Stimulated activated memory B cell treated with anti-CD40 and anti-IgM and Interleukin-4, amounts not matched to agents 10 μg/mL and 1 μg/mL and 100 μg/mL, for 72 hours (primary cell): ENCODE measurements at regions not wholly inside any gene's neighbourhood (a gene's known extent, or its start where the extent isn't known, plus 50 kb on each side); places are given as distances from the start of the nearest gene placed in this dataset.
"Not testable (repeated sequence)": the region's sequence is repeated elsewhere in the genome, so short reads cannot be mapped to it uniquely, and the experiment has no call there.

Experiments
- ATAC-seq: fragments of 150-1000 bp; cut with Tn5 transposase; 2 replicates; pipeline ENCODE4 v1.10.0; 2021
- H3K27ac Mint-ChIP-seq: one replicate; pipeline ENCODE4 v1.8.0; 2022; ENCODE audit warnings: mild to moderate bottlenecking, mixed read lengths
- H3K27me3 Mint-ChIP-seq: one replicate; pipeline ENCODE4 v1.8.0; 2022; ENCODE audit warnings: mixed read lengths
- H3K36me3 Mint-ChIP-seq: one replicate; pipeline ENCODE4 v1.8.0; 2022; ENCODE audit warnings: mixed read lengths
- H3K4me1 Mint-ChIP-seq: one replicate; pipeline ENCODE4 v1.8.0; 2022; ENCODE audit warnings: mixed read lengths
- H3K4me3 Mint-ChIP-seq: one replicate; pipeline ENCODE4 v1.8.0; 2022; ENCODE audit warnings: mild to moderate bottlenecking, moderate library complexity, mixed read lengths
- H3K9me3 Mint-ChIP-seq: one replicate; pipeline ENCODE4 v1.8.0; 2022; ENCODE audit warnings: mixed read lengths

- Mint-ChIP-seq H3K9me3 (no peaks in the 10 kb centered on the region), H3K36me3 (no peaks in the 10 kb centered on the region), H3K4me1 (no peaks in the 10 kb centered on the region), H3K4me3 (no peak overlapping the region), H3K27ac (no peak overlapping the region), H3K27me3 (no peaks in the 10 kb centered on the region)
- no peak for ATAC-seq
These were observed 899.6 kb upstream of the SLC35B3 start for GRCh38 chr6:9334979-9335378.

- no peaks in the 10 kb centered on the region for H3K27me3 Mint-ChIP-seq
- H3K36me3 Mint-ChIP-seq, result no peaks in the 10 kb centered on the region
- no peak for ATAC-seq
- no peak overlapping the region for H3K27ac Mint-ChIP-seq
- H3K4me1 Mint-ChIP-seq, result no peaks in the 10 kb centered on the region
- no peak overlapping the region for H3K4me3 Mint-ChIP-seq
- peaks cover 8% of the 10 kb centered on the region for H3K9me3 Mint-ChIP-seq
These were observed 897.0 kb upstream of the SLC35B3 start for GRCh38 chr6:9332241-9332780.

- Mint-ChIP-seq H3K4me3 (no peak overlapping the region), H3K9me3 (no peaks in the 10 kb centered on the region), H3K4me1 (no peaks in the 10 kb centered on the region), H3K36me3 (no peaks in the 10 kb centered on the region), H3K27me3 (no peaks in the 10 kb centered on the region), H3K27ac (no peak overlapping the region)
- ATAC-seq, result no peak
These were observed 881.5 kb upstream of the SLC35B3 start for GRCh38 chr6:9316831-9317230.

GRCh38 chr6:9315966-9316650, 880.8 kb upstream of the SLC35B3 start:
- no peak for ATAC-seq
- Mint-ChIP-seq H3K36me3 (no peaks in the 10 kb centered on the region), H3K27me3 (no peaks in the 10 kb centered on the region), H3K27ac (no peak overlapping the region), H3K9me3 (no peaks in the 10 kb centered on the region), H3K4me3 (no peak overlapping the region), H3K4me1 (no peaks in the 10 kb centered on the region)

GRCh38 chr6:9308284-9308683, 872.9 kb upstream of the SLC35B3 start:
- H3K27ac Mint-ChIP-seq, result no peak overlapping the region
- no peaks in the 10 kb centered on the region for H3K27me3 Mint-ChIP-seq
- no peaks in the 10 kb centered on the region for H3K4me1 Mint-ChIP-seq
- H3K36me3 Mint-ChIP-seq, result no peaks in the 10 kb centered on the region
- no peak for ATAC-seq
- peaks cover 3% of the 10 kb centered on the region for H3K9me3 Mint-ChIP-seq
- no peak overlapping the region for H3K4me3 Mint-ChIP-seq

- ATAC-seq, result no peak
- Mint-ChIP-seq H3K36me3 (no peaks in the 10 kb centered on the region), H3K9me3 (peaks cover 3% of the 10 kb centered on the region), H3K4me3 (no peak overlapping the region), H3K4me1 (no peaks in the 10 kb centered on the region), H3K27me3 (no peaks in the 10 kb centered on the region), H3K27ac (no peak overlapping the region)
These were observed 872.4 kb upstream of the SLC35B3 start for GRCh38 chr6:9307786-9308185.

- H3K27ac Mint-ChIP-seq, result no peak overlapping the region
- ATAC-seq, result no peak
- H3K36me3 Mint-ChIP-seq, result no peaks in the 10 kb centered on the region
- H3K27me3 Mint-ChIP-seq, result no peaks in the 10 kb centered on the region
- no peaks in the 10 kb centered on the region for H3K4me1 Mint-ChIP-seq
- H3K4me3 Mint-ChIP-seq, result no peak overlapping the region
- H3K9me3 Mint-ChIP-seq, result peaks cover 3% of the 10 kb centered on the region
These were observed 871.8 kb upstream of the SLC35B3 start for GRCh38 chr6:9307187-9307586.

- Mint-ChIP-seq H3K27me3 (no peaks in the 10 kb centered on the region), H3K4me3 (no peak overlapping the region), H3K4me1 (no peaks in the 10 kb centered on the region), H3K27ac (no peak overlapping the region), H3K36me3 (no peaks in the 10 kb centered on the region), H3K9me3 (peaks cover 6% of the 10 kb centered on the region)
- no peak for ATAC-seq
These were observed 860.3 kb upstream of the SLC35B3 start for GRCh38 chr6:9295644-9296043.

- no peak overlapping the region for H3K27ac Mint-ChIP-seq
- no peak for ATAC-seq
- H3K27me3 Mint-ChIP-seq, result no peaks in the 10 kb centered on the region
- H3K4me1 Mint-ChIP-seq, result no peaks in the 10 kb centered on the region
- peaks cover 6% of the 10 kb centered on the region for H3K9me3 Mint-ChIP-seq
- no peak overlapping the region for H3K4me3 Mint-ChIP-seq
- no peaks in the 10 kb centered on the region for H3K36me3 Mint-ChIP-seq
These were observed 857.6 kb upstream of the SLC35B3 start for GRCh38 chr6:9292975-9293374.

- not testable (repeated sequence) for H3K4me1 Mint-ChIP-seq, H3K27me3 Mint-ChIP-seq, H3K36me3 Mint-ChIP-seq, H3K27ac Mint-ChIP-seq, ATAC-seq, H3K4me3 Mint-ChIP-seq, H3K9me3 Mint-ChIP-seq
These were observed 855.0 kb upstream of the SLC35B3 start for GRCh38 chr6:9290342-9290741.

- H3K4me1 Mint-ChIP-seq, result no peaks in the 10 kb centered on the region
- no peak for ATAC-seq
- H3K36me3 Mint-ChIP-seq, result no peaks in the 10 kb centered on the region
- no peak overlapping the region for H3K27ac Mint-ChIP-seq
- no peak overlapping the region for H3K4me3 Mint-ChIP-seq
- no peaks in the 10 kb centered on the region for H3K27me3 Mint-ChIP-seq
- H3K9me3 Mint-ChIP-seq, result peaks cover 2% of the 10 kb centered on the region
These were observed 837.3 kb upstream of the SLC35B3 start for GRCh38 chr6:9272671-9273070.

- ATAC-seq, result no peak
- no peaks in the 10 kb centered on the region for H3K27me3 Mint-ChIP-seq
- no peak overlapping the region for H3K4me3 Mint-ChIP-seq
- peaks cover 5% of the 10 kb centered on the region for H3K9me3 Mint-ChIP-seq
- no peaks in the 10 kb centered on the region for H3K4me1 Mint-ChIP-seq
- no peak overlapping the region for H3K27ac Mint-ChIP-seq
- H3K36me3 Mint-ChIP-seq, result no peaks in the 10 kb centered on the region
These were observed 831.4 kb upstream of the SLC35B3 start for GRCh38 chr6:9266741-9267140.

- Mint-ChIP-seq H3K9me3 (peaks cover 9% of the 10 kb centered on the region), H3K27me3 (no peaks in the 10 kb centered on the region), H3K27ac (no peak overlapping the region), H3K4me3 (no peak overlapping the region), H3K36me3 (no peaks in the 10 kb centered on the region), H3K4me1 (no peaks in the 10 kb centered on the region)
- no peak for ATAC-seq
These were observed 821.9 kb upstream of the SLC35B3 start for GRCh38 chr6:9257215-9257614.

- Mint-ChIP-seq H3K27ac (no peak overlapping the region), H3K4me1 (no peaks in the 10 kb centered on the region), H3K9me3 (no peaks in the 10 kb centered on the region), H3K36me3 (no peaks in the 10 kb centered on the region), H3K4me3 (no peak overlapping the region), H3K27me3 (no peaks in the 10 kb centered on the region)
- ATAC-seq, result no peak
These were observed 818.9 kb upstream of the SLC35B3 start for GRCh38 chr6:9254251-9254650.

GRCh38 chr6:9252799-9253198, 817.5 kb upstream of the SLC35B3 start:
- no peak overlapping the region for H3K4me3 Mint-ChIP-seq
- no peaks in the 10 kb centered on the region for H3K36me3 Mint-ChIP-seq
- ATAC-seq, result no peak
- no peaks in the 10 kb centered on the region for H3K27me3 Mint-ChIP-seq
- no peaks in the 10 kb centered on the region for H3K9me3 Mint-ChIP-seq
- H3K27ac Mint-ChIP-seq, result no peak overlapping the region
- H3K4me1 Mint-ChIP-seq, result no peaks in the 10 kb centered on the region

GRCh38 chr6:9250852-9251251, 815.5 kb upstream of the SLC35B3 start:
- ATAC-seq, result no peak
- Mint-ChIP-seq H3K4me1 (no peaks in the 10 kb centered on the region), H3K27me3 (no peaks in the 10 kb centered on the region), H3K4me3 (no peak overlapping the region), H3K36me3 (no peaks in the 10 kb centered on the region), H3K9me3 (no peaks in the 10 kb centered on the region), H3K27ac (no peak overlapping the region)
